Neural progenitor cell (in vitro differentiated cells): ENCODE measurements at regions not wholly inside any gene's neighbourhood (a gene's known extent, or its start where the extent isn't known, plus 50 kb on each side); places are given as distances from the start of the nearest gene placed in this dataset. TPM values are rescaled to one million over a fixed set of nuclear protein-coding genes. Genes with fewer than 3 reads are reported as not detected.

ENCODE experiments used
- small RNA-seq: library from RNA; depleted of rRNA; stranded (forward); fragments of <200 nt; gene quantifications from one replicate; pipeline ENCODE3, GENCODE V24; 2015

Small RNA genes lying in the stretch of these regions (small RNA-seq; reads per million reads assigned to genes)
- not detected for gene RN7SL401P
